ENCODE measurements at regions not wholly inside any gene's neighbourhood (a gene's known extent, or its start where the extent isn't known, plus 50 kb on each side); places are given as distances from the start of the nearest gene placed in this dataset.

GRCh38 chr2:215828528-215829184, 184.7 kb downstream of the MREG start (continued):
- TF ChIP-seq, protein P1, sequence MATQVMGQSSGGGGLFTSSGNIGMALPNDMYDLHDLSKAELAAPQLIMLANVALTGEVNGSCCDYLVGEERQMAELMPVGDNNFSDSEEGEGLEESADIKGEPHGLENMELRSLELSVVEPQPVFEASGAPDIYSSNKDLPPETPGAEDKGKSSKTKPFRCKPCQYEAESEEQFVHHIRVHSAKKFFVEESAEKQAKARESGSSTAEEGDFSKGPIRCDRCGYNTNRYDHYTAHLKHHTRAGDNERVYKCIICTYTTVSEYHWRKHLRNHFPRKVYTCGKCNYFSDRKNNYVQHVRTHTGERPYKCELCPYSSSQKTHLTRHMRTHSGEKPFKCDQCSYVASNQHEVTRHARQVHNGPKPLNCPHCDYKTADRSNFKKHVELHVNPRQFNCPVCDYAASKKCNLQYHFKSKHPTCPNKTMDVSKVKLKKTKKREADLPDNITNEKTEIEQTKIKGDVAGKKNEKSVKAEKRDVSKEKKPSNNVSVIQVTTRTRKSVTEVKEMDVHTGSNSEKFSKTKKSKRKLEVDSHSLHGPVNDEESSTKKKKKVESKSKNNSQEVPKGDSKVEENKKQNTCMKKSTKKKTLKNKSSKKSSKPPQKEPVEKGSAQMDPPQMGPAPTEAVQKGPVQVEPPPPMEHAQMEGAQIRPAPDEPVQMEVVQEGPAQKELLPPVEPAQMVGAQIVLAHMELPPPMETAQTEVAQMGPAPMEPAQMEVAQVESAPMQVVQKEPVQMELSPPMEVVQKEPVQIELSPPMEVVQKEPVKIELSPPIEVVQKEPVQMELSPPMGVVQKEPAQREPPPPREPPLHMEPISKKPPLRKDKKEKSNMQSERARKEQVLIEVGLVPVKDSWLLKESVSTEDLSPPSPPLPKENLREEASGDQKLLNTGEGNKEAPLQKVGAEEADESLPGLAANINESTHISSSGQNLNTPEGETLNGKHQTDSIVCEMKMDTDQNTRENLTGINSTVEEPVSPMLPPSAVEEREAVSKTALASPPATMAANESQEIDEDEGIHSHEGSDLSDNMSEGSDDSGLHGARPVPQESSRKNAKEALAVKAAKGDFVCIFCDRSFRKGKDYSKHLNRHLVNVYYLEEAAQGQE (IDR thresholded peaks at IDR 0.05): no peak
- no peak for TF ChIP-seq JUND (IDR thresholded peaks at IDR 0.05)
- TF ChIP-seq, protein P2, sequence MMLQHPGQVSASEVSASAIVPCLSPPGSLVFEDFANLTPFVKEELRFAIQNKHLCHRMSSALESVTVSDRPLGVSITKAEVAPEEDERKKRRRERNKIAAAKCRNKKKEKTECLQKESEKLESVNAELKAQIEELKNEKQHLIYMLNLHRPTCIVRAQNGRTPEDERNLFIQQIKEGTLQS (IDR thresholded peaks at IDR 0.05): no peak
- no peak for TF ChIP-seq FOXA1 (IDR thresholded peaks at IDR 0.05)
- peak; percentile 10 for TF ChIP-seq SP1 (IDR thresholded peaks at IDR 0.05)
- peak; percentile 39 to 69 for TF ChIP-seq RXRA (IDR thresholded peaks at IDR 0.05)

- H3K4me3 ChIP-seq (ENCODE audit: low read depth in 1 of 3, low read length in 3 of 3): no peak overlapping the region
- WGBS: 26% methylated on average over 8 of the region's 8 CpGs
Measured at GRCh38 chr2:215826838-215827441, 186.4 kb downstream of the MREG start.

GRCh38 chr2:215826376-215826775, 187.0 kb downstream of the MREG start:
- no peaks in the 10 kb centered on the region for H3K36me3 ChIP-seq (ENCODE audit: control insufficient read depth in 4 of 4, insufficient read depth in 3 of 4, low read depth in 1 of 4, low read length in 3 of 4)
- no peak overlapping the region for H3K27ac ChIP-seq (ENCODE audit: low read depth in 1 of 2, low read length in 2 of 2)
- no peak overlapping the region for H3K9ac ChIP-seq (ENCODE audit: low read depth in 1 of 2, low read length in 2 of 2)
- H3K4me3 ChIP-seq (ENCODE audit: low read depth in 1 of 3, low read length in 3 of 3): no peak overlapping the region
- no peaks in the 10 kb centered on the region for H3K27me3 ChIP-seq (ENCODE audit: control insufficient read depth in 4 of 4, insufficient read depth in 4 of 4, low read length in 3 of 4)
- peaks cover 5 to 21% (median 18%) of the 10 kb centered on the region in 4 donors for H3K4me1 ChIP-seq (ENCODE audit: control insufficient read depth in 4 of 4, insufficient read depth in 4 of 4, low read length in 3 of 4)
- TF ChIP-seq ZBTB33 (IDR thresholded peaks at IDR 0.05) (no peak), FOXA2 (IDR thresholded peaks at IDR 0.05) (no peak), NR2F2 (IDR thresholded peaks at IDR 0.05) (no peak), FOXA1 (IDR thresholded peaks at IDR 0.05) (no peak)
- TF ChIP-seq, protein P2 (IDR thresholded peaks at IDR 0.05): no peak
- TF ChIP-seq, protein P3, sequence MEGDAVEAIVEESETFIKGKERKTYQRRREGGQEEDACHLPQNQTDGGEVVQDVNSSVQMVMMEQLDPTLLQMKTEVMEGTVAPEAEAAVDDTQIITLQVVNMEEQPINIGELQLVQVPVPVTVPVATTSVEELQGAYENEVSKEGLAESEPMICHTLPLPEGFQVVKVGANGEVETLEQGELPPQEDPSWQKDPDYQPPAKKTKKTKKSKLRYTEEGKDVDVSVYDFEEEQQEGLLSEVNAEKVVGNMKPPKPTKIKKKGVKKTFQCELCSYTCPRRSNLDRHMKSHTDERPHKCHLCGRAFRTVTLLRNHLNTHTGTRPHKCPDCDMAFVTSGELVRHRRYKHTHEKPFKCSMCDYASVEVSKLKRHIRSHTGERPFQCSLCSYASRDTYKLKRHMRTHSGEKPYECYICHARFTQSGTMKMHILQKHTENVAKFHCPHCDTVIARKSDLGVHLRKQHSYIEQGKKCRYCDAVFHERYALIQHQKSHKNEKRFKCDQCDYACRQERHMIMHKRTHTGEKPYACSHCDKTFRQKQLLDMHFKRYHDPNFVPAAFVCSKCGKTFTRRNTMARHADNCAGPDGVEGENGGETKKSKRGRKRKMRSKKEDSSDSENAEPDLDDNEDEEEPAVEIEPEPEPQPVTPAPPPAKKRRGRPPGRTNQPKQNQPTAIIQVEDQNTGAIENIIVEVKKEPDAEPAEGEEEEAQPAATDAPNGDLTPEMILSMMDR (IDR thresholded peaks at IDR 0.05; ENCODE audit: low read depth, low read length, missing input control): no peak
- no peak for DNase-seq (ENCODE audit: low spot score)
- 62% methylated on average over 3 of the region's 3 CpGs for WGBS
- H3K9me3 ChIP-seq (ENCODE audit: control insufficient read depth in 4 of 4, low read length in 3 of 4): no peaks in the 10 kb centered on the region

More at GRCh38 chr2:215826838-215827441, 186.4 kb downstream of the MREG start:
- Histone ChIP-seq H3K27ac (ENCODE audit: low read depth in 1 of 2, low read length in 2 of 2) (no peak overlapping the region), H3K9me3 (ENCODE audit: control insufficient read depth in 4 of 4, low read length in 3 of 4) (no peaks in the 10 kb centered on the region), H3K9ac (ENCODE audit: low read depth in 1 of 2, low read length in 2 of 2) (no peak overlapping the region), H3K36me3 (ENCODE audit: control insufficient read depth in 4 of 4, insufficient read depth in 3 of 4, low read depth in 1 of 4, low read length in 3 of 4) (no peaks in the 10 kb centered on the region), H3K4me1 (ENCODE audit: control insufficient read depth in 4 of 4, insufficient read depth in 4 of 4, low read length in 3 of 4) (peaks cover 8 to 27% (median 23%) of the 10 kb centered on the region in 4 donors), H3K27me3 (ENCODE audit: control insufficient read depth in 4 of 4, insufficient read depth in 4 of 4, low read length in 3 of 4) (no peaks in the 10 kb centered on the region)
- DNase-seq (ENCODE audit: low spot score): no peak
- TF ChIP-seq RXRA (IDR thresholded peaks at IDR 0.05) (peak in 1 of 2 donors; percentile 8), ZBTB33 (IDR thresholded peaks at IDR 0.05) (no peak)

Measured in liver (tissue), 8 donors.